ENCODE measurements at regions not wholly inside any gene's neighbourhood (a gene's known extent, or its start where the extent isn't known, plus 50 kb on each side); places are given as distances from the start of the nearest gene placed in this dataset.

- no peaks in the 10 kb centered on the region for H3K9me3 Mint-ChIP-seq (ENCODE audit: low read depth)
These were observed 139.9 kb downstream of the MEX3B start for GRCh38 chr15:81905889-81906288.

GRCh38 chr15:81901319-81901718 is 144.5 kb downstream of the MEX3B start:
- Mint-ChIP-seq H3K36me3 (ENCODE audit: insufficient read depth) (peaks cover 4% of the 10 kb centered on the region), H3K4me1 (ENCODE audit: low read depth) (peaks cover 1% of the 10 kb centered on the region)

More at GRCh38 chr15:81905889-81906288, 139.9 kb downstream of the MEX3B start:
- Mint-ChIP-seq H3K4me3 (ENCODE audit: low read depth) (no peak overlapping the region), H3K27me3 (no peaks in the 10 kb centered on the region), H3K27ac (no peak overlapping the region), H3K36me3 (ENCODE audit: insufficient read depth) (peaks cover 1% of the 10 kb centered on the region), H3K4me1 (ENCODE audit: low read depth) (peaks cover 3% of the 10 kb centered on the region)
- no peak for DNase-seq (ENCODE audit: low spot score, unreplicated experiment)
- TF ChIP-seq CTCF (IDR thresholded peaks at IDR 0.05; ENCODE audit: unreplicated experiment) = no peak

GRCh38 chr15:81899730-81900129 is 146.1 kb downstream of the MEX3B start:
- no peaks in the 10 kb centered on the region for H3K9me3 Mint-ChIP-seq (ENCODE audit: low read depth)
- TF ChIP-seq CTCF (IDR thresholded peaks at IDR 0.05; ENCODE audit: unreplicated experiment) = no peak
- no peak for DNase-seq (ENCODE audit: low spot score, unreplicated experiment)
- no peak overlapping the region for H3K27ac Mint-ChIP-seq
- no peaks in the 10 kb centered on the region for H3K27me3 Mint-ChIP-seq
- peaks cover 1% of the 10 kb centered on the region for H3K4me1 Mint-ChIP-seq (ENCODE audit: low read depth)
- peaks cover 4% of the 10 kb centered on the region for H3K36me3 Mint-ChIP-seq (ENCODE audit: insufficient read depth)
- no peak overlapping the region for H3K4me3 Mint-ChIP-seq (ENCODE audit: low read depth)

More at GRCh38 chr15:81901319-81901718, 144.5 kb downstream of the MEX3B start:
- TF ChIP-seq CTCF (IDR thresholded peaks at IDR 0.05; ENCODE audit: unreplicated experiment) = no peak
- H3K4me3 Mint-ChIP-seq (ENCODE audit: low read depth) = no peak overlapping the region
- no peak for DNase-seq (ENCODE audit: low spot score, unreplicated experiment)
- no peaks in the 10 kb centered on the region for H3K9me3 Mint-ChIP-seq (ENCODE audit: low read depth)
- no peaks in the 10 kb centered on the region for H3K27me3 Mint-ChIP-seq
- H3K27ac Mint-ChIP-seq = no peak overlapping the region

GRCh38 chr15:81899024-81899423 is 146.8 kb downstream of the MEX3B start:
- H3K27me3 Mint-ChIP-seq = no peaks in the 10 kb centered on the region
- no peak overlapping the region for H3K4me3 Mint-ChIP-seq (ENCODE audit: low read depth)
- no peaks in the 10 kb centered on the region for H3K9me3 Mint-ChIP-seq (ENCODE audit: low read depth)
- no peak for TF ChIP-seq CTCF (IDR thresholded peaks at IDR 0.05; ENCODE audit: unreplicated experiment)
- no peak for DNase-seq (ENCODE audit: low spot score, unreplicated experiment)
- peaks cover 4% of the 10 kb centered on the region for H3K36me3 Mint-ChIP-seq (ENCODE audit: insufficient read depth)
- peaks cover 4% of the 10 kb centered on the region for H3K4me1 Mint-ChIP-seq (ENCODE audit: low read depth)
- no peak overlapping the region for H3K27ac Mint-ChIP-seq

GRCh38 chr15:81897057-81897677 is 148.7 kb downstream of the MEX3B start:
- Mint-ChIP-seq H3K4me3 (ENCODE audit: low read depth) (no peak overlapping the region), H3K36me3 (ENCODE audit: insufficient read depth) (peaks cover 4% of the 10 kb centered on the region), H3K4me1 (ENCODE audit: low read depth) (peaks cover 14% of the 10 kb centered on the region), H3K27ac (no peak overlapping the region), H3K9me3 (ENCODE audit: low read depth) (no peaks in the 10 kb centered on the region), H3K27me3 (no peaks in the 10 kb centered on the region)
- no peak for DNase-seq (ENCODE audit: low spot score, unreplicated experiment)
- no peak for TF ChIP-seq CTCF (IDR thresholded peaks at IDR 0.05; ENCODE audit: unreplicated experiment)
